SK-N-MC (cell line): ENCODE measurements at regions not wholly inside any gene's neighbourhood (a gene's known extent, or its start where the extent isn't known, plus 50 kb on each side); places are given as distances from the start of the nearest gene placed in this dataset.

ENCODE experiments used
- EZH2 ChIP-seq: fragments of 200-600 bp; sonication (generic); IDR thresholded peaks from one replicate; pipeline ENCODE4 v1.6.1; 2017; ENCODE audit warnings: antibody characterized with exemption
- FOXP2 ChIP-seq: optimal IDR thresholded peaks from 2 replicates; pipeline ENCODE3; 2011; ENCODE audit warnings: mild to moderate bottlenecking, moderate library complexity; ENCODE audit not compliant: insufficient read depth; ENCODE audit errors: extremely low read length, control extremely low read depth
- POLR2AphosphoS5 ChIP-seq: IDR thresholded peaks from 2 replicates; pipeline ENCODE4 v1.6.1; 2012; ENCODE audit warnings: mild to moderate bottlenecking, low read depth, low read length, borderline replicate concordance

DNA sequence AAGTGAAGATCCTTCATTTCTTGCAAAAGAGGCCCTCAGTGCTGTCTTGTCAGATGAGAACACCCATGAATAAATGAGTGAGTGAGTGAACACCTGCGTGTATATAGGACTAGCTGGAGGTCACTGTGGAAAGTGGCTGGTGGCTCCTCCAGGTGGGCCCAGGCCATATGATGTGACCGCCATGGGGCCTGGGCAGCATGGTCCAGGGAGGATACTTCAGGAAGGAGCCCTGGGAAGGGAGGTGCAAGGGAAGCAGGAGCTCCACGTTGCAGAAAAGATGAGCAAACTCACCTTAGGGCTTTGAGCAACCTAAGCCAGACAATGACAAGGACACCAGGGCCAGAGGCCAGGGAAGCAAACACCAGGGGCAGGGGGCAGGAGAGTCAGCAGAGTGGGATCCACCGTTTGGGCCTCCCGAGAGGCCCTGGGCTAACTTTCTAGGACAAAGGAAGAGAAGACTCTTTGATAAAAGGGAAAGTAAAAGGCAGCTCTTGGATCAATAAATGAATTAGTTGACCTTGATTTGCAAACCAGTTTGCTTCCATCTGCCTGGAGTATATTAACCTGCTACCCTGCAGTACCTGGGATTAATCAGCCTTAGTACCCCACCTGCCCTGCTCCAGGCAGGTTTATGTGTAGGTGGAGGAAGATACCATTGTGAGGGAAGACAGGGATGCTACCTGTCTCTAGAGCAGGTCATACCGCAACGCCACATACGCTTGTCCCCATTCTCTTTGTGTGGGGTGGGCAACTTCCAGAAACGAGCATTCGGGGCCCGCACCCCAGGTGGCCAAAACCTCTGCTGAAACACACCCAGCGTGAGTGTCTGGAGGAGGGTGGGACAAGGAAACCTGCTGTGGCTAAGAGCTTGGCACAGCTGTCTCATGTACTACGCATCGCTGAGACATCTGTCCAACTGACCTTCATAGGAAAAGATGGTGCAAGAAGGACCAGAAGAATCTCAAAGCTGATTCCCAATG lies 51.4 kb upstream of the OLFM1 start:
- TF ChIP-seq POLR2AphosphoS5 (no peak), EZH2 (no peak), FOXP2 (no peak)
